ENCODE measurements at regions not wholly inside any gene's neighbourhood (a gene's known extent, or its start where the extent isn't known, plus 50 kb on each side); places are given as distances from the start of the nearest gene placed in this dataset.
"Not testable (repeated sequence)": the region's sequence is repeated elsewhere in the genome, so short reads cannot be mapped to it uniquely, and the experiment has no call there.

DNA sequence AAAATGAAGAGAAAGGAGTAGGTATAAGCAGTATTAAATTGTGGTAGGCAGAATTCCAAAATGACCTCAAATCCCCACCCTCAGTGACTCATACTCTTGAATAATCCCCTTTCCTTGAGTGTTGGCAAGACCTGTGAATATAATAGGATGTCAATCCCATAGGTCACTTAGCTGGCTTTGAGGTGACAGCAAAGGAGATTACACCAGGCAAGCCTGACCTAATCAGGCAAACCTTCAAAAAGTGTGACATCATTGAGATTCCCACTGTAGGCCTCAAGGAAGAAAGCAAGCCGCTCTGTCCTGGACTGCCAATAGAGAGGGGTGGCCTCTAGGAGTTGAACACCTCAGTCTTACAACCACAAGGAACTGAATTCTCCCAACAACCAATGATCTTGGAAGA, 535.2 kb downstream of the RBFOX1 start:
- no peaks in the 10 kb centered on the region for H3K36me3 Mint-ChIP-seq (ENCODE audit: low read depth)
- peaks cover 50% of the 10 kb centered on the region for H3K9me3 Mint-ChIP-seq
- H3K27me3 Mint-ChIP-seq (ENCODE audit: low read depth): no peaks in the 10 kb centered on the region
- H3K27ac Mint-ChIP-seq: no peak overlapping the region
- H3K4me3 Mint-ChIP-seq: no peak overlapping the region
- DNase-seq (ENCODE audit: low spot score): no peak
- no peaks in the 10 kb centered on the region for H3K4me1 Mint-ChIP-seq (ENCODE audit: low read depth)

DNA sequence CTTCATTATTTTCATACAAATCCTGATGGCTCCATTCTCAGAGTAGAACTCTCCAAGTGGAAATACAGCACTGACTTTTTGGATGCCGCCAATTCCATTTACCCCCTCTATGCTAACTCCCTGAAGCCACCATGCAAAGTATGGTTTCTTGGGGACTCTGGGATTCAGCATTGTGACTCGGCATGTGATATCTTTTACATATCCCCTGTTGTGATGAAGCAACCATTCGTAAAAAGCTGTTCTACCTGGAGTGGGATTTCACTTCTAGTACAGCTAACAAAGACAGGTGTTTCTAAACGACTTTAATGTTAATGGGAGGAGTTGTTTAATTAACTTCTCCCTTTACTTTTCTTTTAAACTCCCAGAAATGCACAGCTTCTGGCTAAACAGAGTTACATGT, 533.5 kb downstream of the RBFOX1 start:
- H3K4me1 Mint-ChIP-seq (ENCODE audit: low read depth): no peaks in the 10 kb centered on the region
- no peaks in the 10 kb centered on the region for H3K36me3 Mint-ChIP-seq (ENCODE audit: low read depth)
- no peak overlapping the region for H3K4me3 Mint-ChIP-seq
- H3K9me3 Mint-ChIP-seq: peaks cover 45% of the 10 kb centered on the region
- DNase-seq (ENCODE audit: low spot score): no peak
- H3K27ac Mint-ChIP-seq: no peak overlapping the region
- no peaks in the 10 kb centered on the region for H3K27me3 Mint-ChIP-seq (ENCODE audit: low read depth)

DNA sequence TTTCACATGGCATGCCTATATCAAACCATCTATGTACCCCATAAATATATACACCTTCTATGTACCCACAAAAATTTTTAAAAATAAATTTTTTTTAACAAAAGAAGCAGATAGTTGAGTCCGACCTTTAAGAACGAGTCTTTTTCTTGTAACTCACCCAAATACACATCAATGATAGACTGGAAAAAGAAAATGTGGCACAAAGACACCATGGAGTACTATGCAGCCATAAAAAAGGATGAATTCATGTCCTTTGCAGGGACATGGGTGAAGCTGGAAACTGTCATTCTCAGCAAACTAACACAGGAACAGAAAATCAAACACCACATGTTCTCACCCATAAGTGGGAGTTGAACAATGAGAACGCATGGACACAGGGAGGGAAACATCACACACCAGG, 532.7 kb downstream of the RBFOX1 start:
- not testable (repeated sequence) for DNase-seq (ENCODE audit: low spot score); H3K4me1 Mint-ChIP-seq (ENCODE audit: low read depth); H3K4me3 Mint-ChIP-seq; H3K27me3 Mint-ChIP-seq (ENCODE audit: low read depth); H3K36me3 Mint-ChIP-seq (ENCODE audit: low read depth); H3K27ac Mint-ChIP-seq
- peaks cover 40% of the 10 kb centered on the region for H3K9me3 Mint-ChIP-seq

DNA sequence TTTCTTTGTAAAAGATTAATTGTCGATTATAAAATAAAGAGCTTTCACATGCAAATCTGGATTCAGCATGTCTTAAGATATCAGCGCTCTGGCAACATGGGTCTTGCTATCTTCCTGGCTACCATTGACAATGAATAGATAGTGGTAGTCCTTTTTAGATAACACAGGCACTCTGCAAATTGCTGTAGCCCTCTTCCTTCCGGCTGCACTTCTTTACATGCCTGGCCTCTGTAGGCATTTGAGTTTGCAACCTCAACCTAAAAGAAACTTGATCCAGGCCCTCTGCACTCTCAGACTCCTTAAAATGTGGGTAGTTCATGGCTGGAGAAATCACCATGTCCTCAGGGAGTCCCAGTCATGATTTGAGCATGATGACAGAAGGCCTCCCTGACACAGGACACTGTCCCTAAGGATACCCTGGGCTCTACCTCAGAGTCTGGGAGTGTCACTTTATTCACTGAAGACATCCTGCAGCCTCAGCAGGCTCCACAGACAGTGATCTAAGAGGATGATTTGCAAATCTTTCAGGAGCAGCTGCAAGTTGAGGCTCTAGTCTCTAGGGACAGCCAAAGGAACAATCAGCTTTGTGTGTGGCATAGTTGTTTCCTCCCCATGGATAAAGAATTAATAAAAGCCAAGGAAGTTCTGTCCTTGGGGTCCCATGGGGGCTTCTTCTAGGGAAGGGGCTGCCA, 529.4 kb downstream of the RBFOX1 start:
- no peaks in the 10 kb centered on the region for H3K4me1 Mint-ChIP-seq (ENCODE audit: low read depth)
- H3K4me3 Mint-ChIP-seq: no peak overlapping the region
- H3K27ac Mint-ChIP-seq: no peak overlapping the region
- no peaks in the 10 kb centered on the region for H3K36me3 Mint-ChIP-seq (ENCODE audit: low read depth)
- peaks cover 45% of the 10 kb centered on the region for H3K9me3 Mint-ChIP-seq
- DNase-seq (ENCODE audit: low spot score): no peak
- no peaks in the 10 kb centered on the region for H3K27me3 Mint-ChIP-seq (ENCODE audit: low read depth)

DNA sequence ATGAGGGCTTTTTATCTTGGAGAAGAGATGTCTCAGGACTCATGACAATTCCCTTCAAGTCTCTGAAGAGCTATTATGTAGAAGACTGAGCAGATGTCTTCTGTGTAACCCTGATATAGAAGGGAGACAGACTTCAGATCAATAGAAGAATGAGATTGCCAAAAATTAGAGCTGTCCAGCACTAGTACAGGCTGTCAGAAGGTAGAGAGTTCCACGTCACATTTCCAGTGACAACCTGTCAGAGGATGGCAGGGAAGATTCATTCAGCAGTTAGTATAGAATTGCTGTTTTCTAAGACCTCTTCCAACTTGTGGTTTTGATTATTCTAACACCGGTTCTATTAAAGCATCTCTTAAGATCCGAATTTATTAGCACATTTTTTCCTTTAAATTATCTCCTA, 520.6 kb downstream of the RBFOX1 start:
- Mint-ChIP-seq H3K4me1 (ENCODE audit: low read depth) (no peaks in the 10 kb centered on the region), H3K27me3 (ENCODE audit: low read depth) (no peaks in the 10 kb centered on the region), H3K27ac (no peak overlapping the region), H3K36me3 (ENCODE audit: low read depth) (no peaks in the 10 kb centered on the region), H3K9me3 (peaks cover 57% of the 10 kb centered on the region), H3K4me3 (no peak overlapping the region)
- no peak for DNase-seq (ENCODE audit: low spot score)

DNA sequence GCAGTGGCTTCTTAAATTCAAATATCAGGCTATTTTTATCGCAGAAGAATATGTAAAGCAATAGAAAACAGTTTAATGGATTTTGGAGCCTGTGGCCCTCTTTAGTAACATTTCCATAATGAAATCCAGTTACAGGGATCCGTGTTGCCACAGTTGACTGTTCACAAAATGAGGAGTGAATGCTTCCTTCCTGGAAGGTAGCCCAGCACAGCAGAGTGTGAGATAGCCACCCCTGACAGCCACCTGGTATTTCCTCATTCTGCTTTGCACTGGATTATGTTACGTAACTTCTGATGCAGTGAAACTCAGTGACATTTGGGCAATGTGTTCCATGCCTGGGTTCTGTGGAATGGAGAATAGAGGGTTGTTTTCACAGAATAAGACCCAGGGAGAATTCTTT, 517.2 kb downstream of the RBFOX1 start:
- no peak overlapping the region for H3K27ac Mint-ChIP-seq
- DNase-seq (ENCODE audit: low spot score): no peak
- H3K9me3 Mint-ChIP-seq: peaks cover 53% of the 10 kb centered on the region
- no peak overlapping the region for H3K4me3 Mint-ChIP-seq
- H3K4me1 Mint-ChIP-seq (ENCODE audit: low read depth): no peaks in the 10 kb centered on the region
- H3K27me3 Mint-ChIP-seq (ENCODE audit: low read depth): no peaks in the 10 kb centered on the region
- no peaks in the 10 kb centered on the region for H3K36me3 Mint-ChIP-seq (ENCODE audit: low read depth)

DNA sequence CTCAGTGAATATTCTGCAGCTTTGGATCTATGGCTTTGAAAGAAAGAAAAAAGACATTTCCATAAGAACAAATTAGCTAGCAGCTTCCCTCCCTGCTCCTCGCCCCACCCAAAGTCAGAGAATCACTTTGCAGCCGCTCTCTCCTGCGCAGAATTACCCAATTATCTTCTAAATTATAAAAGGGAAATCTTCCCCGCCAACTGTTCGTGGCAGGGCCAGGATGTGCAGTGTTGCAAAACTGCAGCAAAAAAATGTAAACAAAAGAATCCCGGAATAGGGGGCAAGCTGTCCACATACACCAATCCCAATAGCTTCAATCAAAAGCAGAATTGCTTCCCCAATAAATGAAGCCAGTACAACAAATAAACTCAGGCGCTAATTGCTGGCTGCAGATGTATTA, 510.6 kb downstream of the RBFOX1 start:
- Mint-ChIP-seq H3K27me3 (ENCODE audit: low read depth) (no peaks in the 10 kb centered on the region), H3K4me1 (ENCODE audit: low read depth) (no peaks in the 10 kb centered on the region), H3K4me3 (no peak overlapping the region), H3K27ac (no peak overlapping the region), H3K36me3 (ENCODE audit: low read depth) (no peaks in the 10 kb centered on the region), H3K9me3 (peaks cover 55% of the 10 kb centered on the region)
- no peak for DNase-seq (ENCODE audit: low spot score)

DNA sequence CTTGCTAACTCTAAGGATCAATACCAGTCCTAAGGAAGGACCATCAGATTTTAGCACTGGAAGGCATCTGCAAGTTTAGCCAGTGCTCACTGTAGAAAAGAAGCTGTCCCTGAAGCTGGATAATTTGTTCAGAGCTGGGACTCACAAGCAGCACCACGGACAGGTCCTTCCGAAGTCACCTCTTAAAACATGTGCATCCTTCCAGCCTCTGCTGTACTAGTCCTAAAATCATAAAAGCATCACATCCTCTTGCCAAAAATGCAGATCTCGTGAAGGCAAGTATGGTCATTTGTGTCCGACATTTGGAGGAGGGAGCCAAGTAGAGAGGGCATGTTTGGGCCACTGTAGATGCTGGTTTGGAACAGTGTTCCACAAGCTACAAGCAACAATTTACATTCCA, 506.9 kb downstream of the RBFOX1 start:
- Mint-ChIP-seq H3K27ac (no peak overlapping the region), H3K4me1 (ENCODE audit: low read depth) (no peaks in the 10 kb centered on the region), H3K27me3 (ENCODE audit: low read depth) (no peaks in the 10 kb centered on the region), H3K9me3 (peaks cover 63% of the 10 kb centered on the region), H3K4me3 (no peak overlapping the region), H3K36me3 (ENCODE audit: low read depth) (no peaks in the 10 kb centered on the region)
- no peak for DNase-seq (ENCODE audit: low spot score)

DNA sequence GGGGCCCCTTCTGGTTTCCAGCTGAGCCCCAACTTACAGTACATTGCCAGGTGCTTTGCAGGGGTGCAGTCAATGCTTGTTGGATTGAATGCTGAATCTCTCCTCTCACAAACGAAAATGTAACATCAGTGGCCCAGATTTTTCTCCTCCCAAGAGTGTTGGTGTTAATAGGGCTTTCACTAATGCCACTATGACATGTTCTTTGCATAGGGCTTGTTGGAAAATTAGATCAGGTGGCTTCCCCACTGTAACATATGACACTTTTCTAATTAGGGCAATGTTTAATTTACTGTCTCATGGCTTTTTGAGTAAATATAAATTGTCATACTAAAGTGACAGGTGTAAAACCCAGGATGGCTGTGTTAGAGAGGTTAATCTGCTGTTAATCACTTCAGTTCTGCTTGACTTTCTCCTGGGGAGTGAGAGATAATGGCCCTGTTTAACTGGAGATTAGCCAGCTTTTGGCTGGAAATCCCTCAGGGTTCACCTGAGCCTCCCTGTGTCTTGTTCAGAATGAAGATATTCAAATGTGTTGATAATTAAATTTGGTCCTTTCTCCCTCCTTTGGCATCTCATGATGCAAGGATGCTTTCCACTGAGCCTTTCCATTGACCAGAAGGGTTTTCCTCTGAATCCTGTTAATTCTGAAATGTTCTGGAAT, 502.3 kb downstream of the RBFOX1 start:
- H3K4me1 Mint-ChIP-seq (ENCODE audit: low read depth): no peaks in the 10 kb centered on the region
- H3K27me3 Mint-ChIP-seq (ENCODE audit: low read depth): no peaks in the 10 kb centered on the region
- peaks cover 61% of the 10 kb centered on the region for H3K9me3 Mint-ChIP-seq
- no peak for DNase-seq (ENCODE audit: low spot score)
- H3K36me3 Mint-ChIP-seq (ENCODE audit: low read depth): no peaks in the 10 kb centered on the region
- no peak overlapping the region for H3K27ac Mint-ChIP-seq
- H3K4me3 Mint-ChIP-seq: no peak overlapping the region

DNA sequence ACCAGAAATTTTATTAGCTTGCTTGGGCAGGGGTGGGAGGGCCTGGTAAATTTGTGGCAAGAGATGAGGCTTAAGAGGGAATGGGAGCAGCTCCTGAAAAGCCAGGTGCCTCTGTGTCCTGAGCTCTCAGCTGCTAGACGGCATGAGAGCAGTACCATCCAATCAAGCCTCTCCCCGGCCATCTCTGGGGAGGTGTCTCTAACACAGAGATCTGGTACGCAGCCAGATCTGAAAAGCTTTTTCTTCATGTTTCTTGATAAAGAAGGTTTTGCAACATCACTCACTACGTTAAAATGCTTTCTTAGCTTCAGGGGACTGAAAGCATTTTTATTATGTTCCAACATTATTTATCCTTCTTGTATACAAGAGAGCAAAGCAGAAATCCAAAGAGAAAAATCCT, 488.2 kb downstream of the RBFOX1 start:
- no peak overlapping the region for H3K27ac Mint-ChIP-seq
- no peaks in the 10 kb centered on the region for H3K36me3 Mint-ChIP-seq (ENCODE audit: low read depth)
- H3K9me3 Mint-ChIP-seq: peaks cover 25% of the 10 kb centered on the region
- H3K27me3 Mint-ChIP-seq (ENCODE audit: low read depth): no peaks in the 10 kb centered on the region
- DNase-seq (ENCODE audit: low spot score): no peak
- no peaks in the 10 kb centered on the region for H3K4me1 Mint-ChIP-seq (ENCODE audit: low read depth)
- H3K4me3 Mint-ChIP-seq: no peak overlapping the region

DNA sequence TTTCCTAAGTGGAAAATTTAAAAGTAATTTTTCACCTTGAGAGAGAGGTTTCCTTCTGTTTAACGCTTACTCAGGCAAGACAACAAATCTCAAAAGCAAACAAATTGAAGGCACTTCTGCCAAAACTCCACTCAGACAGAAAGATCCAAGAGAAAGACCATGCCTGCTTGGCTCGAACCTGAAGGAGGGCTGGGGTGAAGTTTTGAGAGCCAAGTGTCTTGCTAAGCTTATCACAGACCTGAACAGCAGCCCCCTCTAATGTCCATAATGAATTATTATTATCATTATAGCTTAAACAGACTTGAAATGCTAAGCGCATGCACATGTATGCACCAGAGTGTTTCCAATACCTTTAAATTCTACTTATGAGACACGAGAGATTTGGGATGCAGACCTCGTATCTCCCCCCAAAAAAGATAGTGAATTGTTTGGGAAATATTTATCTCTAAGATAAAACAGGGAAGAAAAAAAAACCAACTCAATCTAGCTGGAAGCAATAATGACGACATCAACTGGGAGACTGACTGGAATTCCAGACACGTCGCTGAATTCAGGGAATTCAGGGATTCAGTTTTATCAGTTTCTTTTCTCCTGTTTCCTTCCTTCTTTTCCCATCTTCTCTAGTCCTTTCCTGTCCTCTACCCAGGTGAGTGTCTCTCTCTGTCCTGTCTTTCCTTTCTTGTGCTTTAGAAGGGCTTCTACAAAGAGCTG, 473.2 kb downstream of the RBFOX1 start:
- Mint-ChIP-seq H3K4me1 (ENCODE audit: low read depth) (no peaks in the 10 kb centered on the region), H3K27me3 (ENCODE audit: low read depth) (no peaks in the 10 kb centered on the region), H3K4me3 (no peak overlapping the region), H3K36me3 (ENCODE audit: low read depth) (no peaks in the 10 kb centered on the region), H3K27ac (no peak overlapping the region), H3K9me3 (peaks cover 22% of the 10 kb centered on the region)
- no peak for DNase-seq (ENCODE audit: low spot score)

DNA sequence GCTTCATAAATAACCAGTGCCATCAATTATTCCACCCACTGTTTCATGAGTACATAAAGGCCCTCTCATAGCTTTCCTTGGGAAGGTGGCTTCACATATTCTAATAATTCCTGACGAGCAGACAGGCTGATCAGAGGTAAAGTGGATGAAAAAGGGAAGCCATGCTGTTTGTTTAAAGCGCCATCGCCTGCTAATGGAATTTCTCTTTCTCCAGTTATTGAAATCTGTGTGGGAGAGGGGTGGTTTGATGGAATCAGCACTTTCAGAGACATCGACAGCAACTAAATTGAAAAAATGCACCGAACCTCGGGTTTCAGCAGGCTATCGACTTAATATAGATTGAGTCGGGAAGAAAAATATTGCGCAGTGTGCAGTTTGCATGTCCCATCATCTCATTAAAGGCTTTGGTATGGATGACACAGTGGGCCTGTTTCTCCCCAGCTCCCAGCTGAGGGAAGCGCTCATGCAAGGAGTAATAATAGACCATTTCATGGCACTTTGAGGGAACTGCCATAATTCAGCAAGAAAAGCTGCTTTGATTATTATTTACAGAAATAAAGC, 472.1 kb downstream of the RBFOX1 start:
- DNase-seq (ENCODE audit: low spot score): no peak
- Mint-ChIP-seq H3K4me3 (no peak overlapping the region), H3K36me3 (ENCODE audit: low read depth) (no peaks in the 10 kb centered on the region), H3K27ac (no peak overlapping the region), H3K27me3 (ENCODE audit: low read depth) (no peaks in the 10 kb centered on the region), H3K9me3 (peaks cover 32% of the 10 kb centered on the region), H3K4me1 (ENCODE audit: low read depth) (no peaks in the 10 kb centered on the region)

DNA sequence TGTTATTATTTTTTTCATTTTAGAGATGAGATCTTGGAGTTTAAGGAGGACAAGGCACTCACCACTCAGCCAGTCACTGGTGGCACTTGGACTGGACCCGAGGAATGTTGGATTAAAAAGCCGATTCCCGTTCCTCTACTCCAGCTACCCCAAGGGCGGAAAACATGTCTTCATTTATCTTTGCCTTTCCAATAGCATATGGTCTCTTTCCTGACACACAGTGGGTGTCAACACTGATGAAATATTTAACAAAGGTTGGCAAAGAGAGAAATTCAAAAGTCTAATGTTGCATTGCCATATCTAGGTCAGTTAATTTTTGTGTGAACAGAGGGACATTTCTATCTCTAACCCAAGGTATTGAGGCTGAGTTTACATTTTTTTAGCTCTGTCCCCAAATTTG, 459.7 kb downstream of the RBFOX1 start:
- Mint-ChIP-seq H3K27me3 (ENCODE audit: low read depth) (no peaks in the 10 kb centered on the region), H3K4me1 (ENCODE audit: low read depth) (no peaks in the 10 kb centered on the region), H3K36me3 (ENCODE audit: low read depth) (no peaks in the 10 kb centered on the region), H3K9me3 (peaks cover 32% of the 10 kb centered on the region), H3K27ac (no peak overlapping the region), H3K4me3 (no peak overlapping the region)
- no peak for DNase-seq (ENCODE audit: low spot score)

DNA sequence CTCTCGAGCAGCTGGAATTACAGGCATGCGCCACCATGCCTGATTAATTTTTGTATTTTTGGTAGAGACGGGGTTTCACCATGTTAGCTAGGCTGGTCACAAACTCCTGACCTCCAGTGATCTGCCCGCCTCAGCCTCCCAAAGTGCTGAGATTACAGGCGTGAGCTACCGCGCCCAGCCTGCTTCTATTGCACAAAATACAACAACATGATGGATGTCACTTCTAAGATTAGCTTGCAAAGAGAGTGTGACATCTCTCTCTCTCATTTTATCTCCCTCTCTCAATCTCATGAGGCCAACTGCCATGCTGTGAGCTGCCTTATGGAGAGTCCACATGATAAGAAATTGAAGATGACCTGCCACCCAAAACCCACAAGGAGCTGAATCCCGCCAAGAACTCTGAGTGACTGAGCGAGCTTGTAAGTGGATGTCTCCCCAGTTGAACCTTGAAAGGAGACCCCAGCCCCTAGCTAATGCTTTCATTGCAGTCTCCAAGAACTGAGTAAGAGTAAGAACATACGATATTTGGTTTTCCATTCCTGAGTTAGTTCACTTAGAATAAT, 458.5 kb downstream of the RBFOX1 start:
- H3K4me3 Mint-ChIP-seq: no peak overlapping the region
- no peak for DNase-seq (ENCODE audit: low spot score)
- no peaks in the 10 kb centered on the region for H3K27me3 Mint-ChIP-seq (ENCODE audit: low read depth)
- H3K27ac Mint-ChIP-seq: no peak overlapping the region
- H3K4me1 Mint-ChIP-seq (ENCODE audit: low read depth): no peaks in the 10 kb centered on the region
- H3K9me3 Mint-ChIP-seq: peaks cover 29% of the 10 kb centered on the region
- no peaks in the 10 kb centered on the region for H3K36me3 Mint-ChIP-seq (ENCODE audit: low read depth)
